Vagina (tissue), 2 donors: ENCODE measurements at regions not wholly inside any gene's neighbourhood (a gene's known extent, or its start where the extent isn't known, plus 50 kb on each side); places are given as distances from the start of the nearest gene placed in this dataset.

Source experiments
- CTCF ChIP-seq, 3 experiments: fragments of 450-650 bp in 2 of 3; fragments of 200-600 bp in 1 of 3; sonication (generic) in 1 of 3; IDR thresholded peaks; one replicate each; pipeline ENCODE4 v1.5.1; 2017 to 2019; ENCODE audit warnings: antibody characterized with exemption in 3 of 3, mild to moderate bottlenecking in 2 of 3, moderate library complexity in 2 of 3
- POLR2A ChIP-seq, 2 donors: fragments of 450-650 bp; IDR thresholded peaks; one replicate each; pipeline ENCODE4 v1.6.1; 2017; ENCODE audit warnings: antibody characterized with exemption in 2 of 2, mild to moderate bottlenecking in 2 of 2, moderate library complexity in 2 of 2

GRCh38 chr1:30412241-30413110 is 310.9 kb downstream of the MATN1 start:
- TF ChIP-seq CTCF (IDR thresholded peaks at IDR 0.05) (no peak), POLR2A (IDR thresholded peaks at IDR 0.05) (no peak)
